ENCODE measurements at regions not wholly inside any gene's neighbourhood (a gene's known extent, or its start where the extent isn't known, plus 50 kb on each side); places are given as distances from the start of the nearest gene placed in this dataset.

DNA sequence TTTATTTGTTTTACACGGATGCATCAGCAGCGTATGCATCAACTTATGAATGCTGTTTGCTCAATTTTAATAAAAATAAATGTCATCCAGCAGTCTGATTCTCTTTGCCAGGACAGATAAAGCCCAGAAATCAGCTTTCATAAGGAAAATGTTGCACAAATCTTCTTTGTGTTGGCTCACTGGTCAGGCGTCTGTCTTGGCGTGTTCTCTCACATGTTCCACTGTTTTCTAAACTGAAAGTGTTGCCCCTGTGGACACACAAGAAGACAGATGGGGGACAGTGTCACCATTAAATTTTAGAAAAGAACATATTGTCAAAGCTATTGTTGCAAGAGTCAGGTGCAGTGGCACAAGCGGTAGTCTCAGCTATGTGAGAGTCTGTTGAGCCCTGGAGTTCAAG lies 316.2 kb downstream of the CENPC start:
- DNase-seq (ENCODE audit: low read depth): no peak

DNA sequence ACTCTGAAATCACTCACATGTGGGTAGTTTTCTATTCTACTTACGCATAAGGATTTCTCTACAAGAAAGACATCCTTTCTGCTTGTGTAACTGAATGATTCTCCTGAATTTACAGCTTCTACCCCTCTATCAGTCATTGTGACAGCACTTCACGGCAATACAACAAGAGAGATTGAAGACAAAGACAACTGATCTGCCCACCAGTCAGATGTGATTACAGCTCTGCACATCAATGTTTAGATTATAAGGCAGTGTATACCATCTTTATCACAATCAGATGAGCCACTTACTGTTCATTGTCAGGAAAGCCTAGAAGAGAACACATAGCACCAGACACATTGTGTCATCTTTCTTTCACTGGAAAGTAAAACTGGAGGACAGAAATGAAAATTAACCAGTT lies 324.4 kb downstream of the CENPC start:
- DNase-seq (ENCODE audit: low read depth): no peak

DNA sequence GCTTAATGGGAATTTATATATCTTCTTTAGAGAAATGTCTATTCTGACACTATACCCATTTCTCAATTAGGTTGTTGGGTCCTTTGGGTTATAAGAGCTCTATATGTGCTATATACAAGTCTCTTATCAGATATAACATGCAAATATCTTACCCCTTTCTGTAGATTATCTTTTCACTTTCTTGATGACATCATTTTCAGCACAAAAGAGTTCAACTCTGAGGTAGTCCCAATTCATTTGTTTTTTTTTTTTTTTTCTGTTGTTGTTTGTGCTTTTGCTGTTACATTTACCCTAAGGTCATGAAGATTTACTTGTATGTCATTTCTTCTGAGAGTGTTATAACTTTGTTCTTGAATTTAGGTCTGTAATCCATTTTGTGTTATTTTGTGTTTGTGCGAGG lies 326.4 kb downstream of the CENPC start:
- no peak for DNase-seq (ENCODE audit: low read depth)

DNA sequence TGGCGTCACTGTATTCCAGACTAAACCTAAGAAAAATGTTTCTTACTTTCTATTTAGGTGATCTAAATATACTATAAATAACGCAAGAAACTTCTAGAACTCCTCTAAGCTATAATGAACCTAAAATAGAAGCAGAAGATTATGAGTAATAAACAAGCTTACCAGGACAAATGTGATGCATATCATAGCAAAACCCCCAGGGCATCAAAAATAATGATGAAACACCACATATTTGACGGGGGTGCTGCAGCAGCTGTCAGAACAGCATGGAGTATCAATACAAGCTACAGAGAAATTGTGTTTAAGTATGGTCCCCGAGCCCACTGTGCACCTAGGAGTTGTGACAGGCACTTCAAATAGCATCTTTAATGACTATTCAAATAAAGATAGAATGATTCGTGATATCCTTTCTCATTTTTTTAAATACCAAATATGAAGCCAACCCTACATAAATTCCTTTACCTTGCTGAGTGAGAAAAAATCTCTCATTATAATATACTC lies 337.3 kb downstream of the CENPC start:
- no peak for DNase-seq (ENCODE audit: low read depth)

DNA sequence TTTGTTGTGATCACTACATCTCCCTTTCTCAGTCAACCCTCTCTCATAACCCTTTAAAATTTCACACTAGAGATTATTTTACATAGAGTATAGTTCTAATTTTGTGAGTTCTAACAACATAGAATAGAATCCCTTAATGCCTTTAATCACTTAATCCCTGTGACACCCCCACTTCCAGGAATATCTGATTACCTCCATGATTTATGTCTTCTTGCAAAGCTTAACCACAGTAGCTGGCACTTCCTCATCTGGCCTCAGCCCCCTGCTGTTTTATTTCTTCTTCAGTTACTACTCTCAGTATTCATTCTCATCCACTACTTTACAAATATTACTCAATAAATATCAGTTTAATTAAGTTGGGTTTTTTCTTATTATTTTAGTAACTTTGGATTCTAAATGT lies 340.9 kb downstream of the CENPC start:
- no peak for DNase-seq (ENCODE audit: low read depth)

DNA sequence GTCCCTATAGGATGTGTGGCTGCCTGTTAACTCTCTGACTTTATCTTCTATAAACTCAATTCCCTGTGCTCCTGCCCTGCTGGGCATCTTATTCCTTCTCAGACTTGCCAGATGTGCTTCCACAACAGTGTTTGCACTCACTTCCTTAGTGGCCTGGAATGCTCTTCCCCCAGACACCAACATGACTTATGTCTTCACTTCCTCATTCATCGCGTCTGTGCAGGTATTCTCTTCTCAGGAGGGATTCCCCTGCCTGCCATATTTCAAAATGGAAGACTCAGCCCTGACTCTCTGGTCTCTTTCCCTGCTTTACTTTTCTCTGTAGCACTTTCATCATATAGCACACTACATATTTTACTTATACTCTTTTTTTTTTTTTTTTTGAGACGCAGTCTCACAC lies 344.0 kb downstream of the CENPC start:
- no peak for DNase-seq (ENCODE audit: low read depth)

DNA sequence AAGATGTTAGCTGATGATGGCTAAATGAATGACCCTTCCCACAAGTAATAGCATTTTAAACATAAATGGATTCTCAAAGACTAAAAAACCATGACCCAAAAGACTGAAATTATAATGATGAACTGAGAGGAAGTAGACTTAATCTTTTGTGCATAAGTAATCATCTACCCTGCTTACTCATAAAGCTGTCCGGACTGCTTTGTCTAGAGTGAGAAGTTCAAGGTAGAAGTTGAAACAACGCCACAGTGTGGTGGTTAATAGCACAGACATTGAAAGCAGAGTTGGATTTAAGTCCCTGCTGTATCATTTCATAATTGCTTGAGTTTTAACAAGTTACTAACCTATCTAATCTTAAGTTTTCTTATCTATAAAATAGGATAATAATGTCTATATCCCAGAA lies 346.6 kb downstream of the CENPC start:
- no peak for DNase-seq (ENCODE audit: low read depth)

DNA sequence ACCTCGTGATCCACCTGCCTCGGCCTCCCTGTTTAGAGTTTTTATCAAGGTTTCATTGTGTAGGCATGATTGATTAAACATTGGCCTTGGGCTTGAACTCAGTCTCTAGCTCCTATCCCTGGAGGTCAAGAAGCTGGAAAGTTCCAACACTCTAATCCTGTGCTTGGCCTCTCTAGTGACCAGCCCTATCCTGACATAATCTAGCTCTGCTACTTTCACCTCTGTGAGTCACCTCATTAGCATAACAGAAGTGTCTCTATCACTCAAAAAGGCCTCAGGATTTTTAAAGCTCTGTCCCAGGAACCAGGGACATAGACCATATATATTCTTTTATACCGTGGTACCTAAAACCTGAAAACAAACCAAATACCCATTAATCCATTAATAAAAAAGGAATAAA lies 377.5 kb downstream of the CENPC start:
- no peak for DNase-seq (ENCODE audit: low read depth)

DNA sequence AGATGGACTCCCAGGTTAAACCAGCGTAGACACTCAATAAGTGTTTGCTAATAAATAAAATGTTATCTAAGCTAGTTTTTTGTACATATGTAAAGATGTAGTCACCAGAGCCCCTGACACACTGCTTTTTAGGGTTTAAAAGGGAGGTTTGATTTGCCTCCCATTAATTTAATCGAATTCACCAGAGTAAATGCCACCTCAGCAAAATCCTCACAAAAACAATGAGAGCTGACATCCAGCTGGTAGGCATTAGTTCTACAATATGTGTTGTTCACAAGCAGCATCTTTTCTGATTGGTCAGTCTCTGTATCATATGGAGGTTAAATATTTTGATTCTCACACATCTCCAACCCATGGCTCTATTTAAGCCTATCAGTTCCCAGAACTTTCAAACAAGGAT lies 382.6 kb downstream of the CENPC start:
- DNase-seq (ENCODE audit: low read depth): no peak

DNA sequence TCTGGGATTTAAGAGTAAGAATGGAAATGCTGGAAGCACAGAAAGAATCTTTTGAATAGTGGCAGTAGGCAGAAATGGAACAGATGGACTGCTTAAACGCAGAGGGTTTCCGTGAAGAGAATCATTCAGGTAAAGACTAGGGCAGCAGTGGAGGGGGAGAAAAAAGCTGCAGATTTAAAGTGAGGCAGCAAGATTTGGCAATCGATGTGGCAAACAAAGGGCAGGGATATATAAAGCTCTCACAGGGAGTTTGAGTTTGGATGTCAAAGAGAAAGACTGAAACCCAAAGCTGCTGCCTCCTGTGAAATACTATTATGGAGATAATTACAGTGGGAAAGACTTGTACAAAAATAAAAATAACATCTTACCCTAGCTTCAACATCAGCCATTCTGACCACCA lies 384.0 kb downstream of the CENPC start:
- DNase-seq (ENCODE audit: low read depth): no peak

DNA sequence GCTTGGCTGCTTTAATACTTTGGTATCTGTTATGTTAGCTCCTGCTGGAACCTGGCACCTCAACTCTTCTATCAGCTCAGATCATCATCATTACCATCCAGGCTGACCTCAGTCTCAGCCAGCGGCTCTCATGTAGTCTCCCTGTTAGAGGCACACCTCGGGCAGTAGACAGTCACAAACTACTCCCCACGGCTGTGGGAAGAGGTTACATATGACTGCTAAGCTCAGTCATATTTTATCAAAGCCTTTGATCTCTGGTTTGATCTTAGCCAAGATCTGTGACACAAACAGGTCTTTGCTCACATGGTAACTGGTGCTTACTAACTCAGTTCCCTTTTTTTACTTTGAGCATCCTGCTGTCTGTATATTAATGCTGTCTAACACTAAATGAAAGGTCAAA lies 384.9 kb downstream of the CENPC start:
- no peak for DNase-seq (ENCODE audit: low read depth)

DNA sequence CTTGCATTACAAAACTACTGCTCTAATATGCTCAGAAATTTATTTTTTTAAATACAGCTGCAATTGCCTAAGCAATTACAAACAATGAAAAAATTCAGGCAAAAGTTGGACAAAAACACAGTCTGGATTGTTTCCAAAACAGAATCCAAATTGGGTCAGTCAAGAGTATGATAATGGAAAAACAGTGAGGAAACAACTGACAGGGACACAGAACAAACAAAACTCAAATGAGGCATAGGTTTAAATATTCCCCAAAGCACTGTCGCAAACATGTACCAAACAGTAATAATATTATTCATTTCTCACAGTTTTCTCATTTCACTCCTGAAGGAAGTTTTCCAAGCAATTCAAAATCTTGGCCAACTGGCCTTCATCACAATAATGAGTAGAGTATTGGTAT lies 386.6 kb downstream of the CENPC start:
- no peak for DNase-seq (ENCODE audit: low read depth)

DNA sequence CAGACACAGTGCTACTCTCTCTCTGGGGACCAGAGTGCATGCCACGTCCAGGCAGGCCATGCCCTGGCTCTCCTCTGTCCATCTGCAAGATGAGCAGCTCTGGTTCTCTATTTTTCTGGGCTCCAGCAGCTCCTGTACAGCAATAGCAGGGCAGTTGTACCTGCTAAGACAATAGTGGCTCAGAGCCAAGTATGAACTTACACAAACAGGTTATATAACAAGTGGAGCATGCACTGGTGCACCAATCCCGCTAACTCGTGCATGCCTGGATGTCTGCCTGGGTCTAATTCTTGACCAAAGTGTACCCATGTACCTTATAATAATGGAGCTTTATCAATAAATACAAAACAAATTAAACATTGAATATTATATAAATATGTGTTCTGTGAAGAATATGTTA lies 392.3 kb downstream of the CENPC start:
- no peak for DNase-seq (ENCODE audit: low read depth)

DNA sequence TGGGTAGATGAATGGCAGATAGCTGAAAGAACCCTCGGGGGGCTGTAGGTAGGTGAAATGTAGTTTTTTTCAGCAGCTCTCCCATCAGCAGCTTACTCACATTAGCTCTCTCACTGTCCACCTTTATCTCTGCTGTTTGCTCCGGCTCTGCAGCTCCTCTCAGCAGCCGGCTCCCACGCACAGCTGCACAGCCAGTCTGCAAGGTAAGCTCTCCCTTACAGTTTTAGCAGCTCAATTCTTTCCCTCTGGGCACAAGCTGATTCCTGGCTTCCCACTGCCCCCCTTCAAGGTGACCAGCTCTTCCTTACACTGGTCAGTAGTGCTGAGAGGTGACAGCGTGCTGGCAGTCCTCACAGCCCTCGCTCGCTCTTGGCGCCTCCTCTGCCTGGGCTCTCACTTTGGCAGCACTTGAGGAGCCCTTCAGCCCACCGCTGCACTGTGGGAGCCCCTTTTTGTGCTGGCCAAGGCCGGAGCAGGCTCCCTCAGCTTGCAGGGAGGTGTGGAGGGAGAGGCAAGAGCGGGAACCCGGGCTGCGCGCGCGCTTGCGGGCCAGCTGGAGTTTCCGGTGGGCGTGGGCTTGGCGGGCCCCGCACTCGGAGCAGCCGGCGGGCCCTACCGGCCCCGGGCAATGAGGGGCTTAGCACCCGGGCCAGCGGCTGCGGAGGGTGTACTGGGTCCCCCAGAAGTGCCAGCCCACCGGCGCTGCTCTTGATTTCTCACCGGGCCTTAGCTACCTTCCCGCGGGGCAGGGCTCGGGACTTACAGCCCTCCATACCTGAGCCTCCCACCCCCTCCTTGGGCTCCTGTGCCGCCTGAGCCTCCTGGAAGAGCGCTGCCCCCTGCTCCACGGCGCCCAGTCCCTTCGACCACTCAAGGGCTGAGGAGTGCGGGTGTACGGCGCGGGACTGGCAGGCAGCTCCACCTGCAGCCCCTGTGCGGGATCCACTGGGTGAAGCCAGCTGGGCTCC lies 393.6 kb downstream of the CENPC start:
- no peak for DNase-seq (ENCODE audit: low read depth)

DNA sequence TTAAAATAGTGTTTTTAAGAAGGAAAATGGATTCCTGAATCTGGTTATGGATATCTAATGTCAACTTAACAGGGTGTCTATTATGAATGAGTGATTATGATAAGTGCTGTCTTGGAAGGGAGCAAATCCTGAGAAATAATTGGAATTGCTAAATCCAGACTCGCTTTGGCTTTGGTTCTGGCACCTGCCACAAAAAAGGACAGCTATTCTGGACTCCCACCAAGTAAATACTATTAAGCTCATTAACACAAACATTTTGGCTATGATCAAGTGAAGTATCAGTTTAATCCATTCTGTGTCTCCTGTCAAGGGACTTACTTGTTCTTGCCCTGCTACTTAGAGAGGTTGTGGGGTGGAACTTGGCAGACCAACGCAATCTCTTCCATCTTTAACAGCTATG lies 403.7 kb downstream of the CENPC start:
- DNase-seq (ENCODE audit: low read depth): no peak

DNA sequence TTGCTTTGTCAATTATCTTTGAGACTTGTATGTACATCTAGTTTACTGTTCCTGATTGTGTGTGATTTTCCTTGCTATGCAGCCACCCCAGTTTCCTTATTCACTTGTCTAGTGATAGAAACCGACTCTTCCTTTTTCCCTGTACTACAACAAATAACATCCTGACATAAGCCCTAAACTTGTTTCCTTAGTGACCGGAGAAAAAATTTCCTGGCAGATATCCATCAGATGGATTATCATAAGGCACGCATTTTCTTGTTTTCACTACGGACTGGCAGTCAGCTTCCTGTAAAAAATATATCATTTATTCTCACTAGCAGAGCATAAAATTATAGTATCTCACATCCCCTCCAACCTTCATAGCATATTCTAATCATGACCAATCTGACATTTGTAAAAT lies 410.7 kb downstream of the CENPC start:
- DNase-seq (ENCODE audit: low read depth): no peak

DNA sequence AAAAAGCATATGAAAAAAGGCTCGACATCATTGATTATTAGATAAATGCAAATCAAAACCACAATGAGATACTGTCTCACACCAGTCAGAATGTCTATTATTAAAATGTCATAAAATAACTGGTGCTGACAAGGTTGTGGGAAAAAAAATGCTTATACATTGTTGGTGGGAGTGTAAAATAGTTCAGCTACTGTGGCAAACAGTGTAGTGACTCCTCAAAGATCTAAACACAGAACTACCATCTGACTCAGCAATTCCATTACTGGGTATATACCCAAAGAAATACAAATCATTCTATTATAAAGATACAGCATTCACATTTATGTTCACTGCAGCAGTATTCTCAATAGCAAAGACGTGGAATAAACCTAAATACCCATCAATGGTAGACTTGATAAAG lies 412.1 kb downstream of the CENPC start:
- DNase-seq (ENCODE audit: low read depth): no peak

DNA sequence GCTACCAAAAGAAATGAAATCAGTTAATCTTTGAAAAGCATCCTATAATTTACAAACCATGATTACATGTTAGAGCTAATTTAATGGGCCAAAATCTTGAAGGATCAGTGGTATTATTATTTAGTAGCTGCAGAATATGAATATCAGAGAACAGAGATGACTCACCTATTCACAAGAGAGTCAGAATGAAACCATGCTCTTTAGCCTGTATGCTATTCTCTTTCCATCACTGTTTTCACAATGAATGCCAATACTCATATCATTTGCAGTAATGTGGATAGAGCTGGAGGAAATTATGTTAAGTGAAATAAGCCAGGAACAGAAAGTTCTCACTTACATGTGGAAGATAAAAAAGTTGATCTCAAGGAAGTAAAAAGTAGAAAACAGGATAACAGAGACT lies 414.1 kb downstream of the CENPC start:
- no peak for DNase-seq (ENCODE audit: low read depth)

DNA sequence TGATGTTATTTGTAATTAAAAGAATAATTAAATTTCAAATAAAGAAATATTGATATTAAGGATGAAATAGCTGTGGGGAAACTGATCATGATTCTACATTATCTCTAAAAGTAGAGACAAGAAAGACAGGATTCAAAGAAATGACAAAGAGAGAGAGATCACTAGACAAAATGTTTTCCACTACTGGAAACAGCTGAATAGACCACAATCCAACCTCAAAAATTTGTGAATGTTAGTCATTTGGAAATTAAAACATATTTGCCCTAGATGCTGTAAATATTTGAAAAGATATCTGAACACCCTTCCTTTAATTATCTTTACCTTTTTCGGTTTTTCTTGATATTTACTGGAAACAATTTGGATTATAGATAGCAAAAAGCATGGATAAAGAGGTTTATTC lies 414.9 kb downstream of the CENPC start:
- no peak for DNase-seq (ENCODE audit: low read depth)

DNA sequence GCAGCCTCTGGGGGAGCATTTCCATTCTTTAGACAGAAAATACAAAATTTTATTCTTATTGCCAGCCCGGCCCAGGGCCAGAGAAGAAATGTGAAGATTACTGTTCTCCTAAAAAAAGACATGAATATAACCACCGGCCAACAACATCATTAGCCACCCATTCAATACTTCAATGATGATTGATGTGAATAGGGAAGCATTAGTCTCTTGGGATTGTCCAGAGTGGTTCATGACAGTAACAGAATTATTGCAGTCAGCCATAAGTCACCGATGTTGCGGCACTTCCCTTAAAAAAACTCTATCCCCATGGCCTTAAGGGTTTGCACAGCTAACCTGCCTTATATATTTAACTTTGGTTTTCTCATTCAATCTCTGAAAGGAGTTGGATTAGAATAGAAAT lies 418.7 kb downstream of the CENPC start:
- DNase-seq (ENCODE audit: low read depth): no peak

DNA sequence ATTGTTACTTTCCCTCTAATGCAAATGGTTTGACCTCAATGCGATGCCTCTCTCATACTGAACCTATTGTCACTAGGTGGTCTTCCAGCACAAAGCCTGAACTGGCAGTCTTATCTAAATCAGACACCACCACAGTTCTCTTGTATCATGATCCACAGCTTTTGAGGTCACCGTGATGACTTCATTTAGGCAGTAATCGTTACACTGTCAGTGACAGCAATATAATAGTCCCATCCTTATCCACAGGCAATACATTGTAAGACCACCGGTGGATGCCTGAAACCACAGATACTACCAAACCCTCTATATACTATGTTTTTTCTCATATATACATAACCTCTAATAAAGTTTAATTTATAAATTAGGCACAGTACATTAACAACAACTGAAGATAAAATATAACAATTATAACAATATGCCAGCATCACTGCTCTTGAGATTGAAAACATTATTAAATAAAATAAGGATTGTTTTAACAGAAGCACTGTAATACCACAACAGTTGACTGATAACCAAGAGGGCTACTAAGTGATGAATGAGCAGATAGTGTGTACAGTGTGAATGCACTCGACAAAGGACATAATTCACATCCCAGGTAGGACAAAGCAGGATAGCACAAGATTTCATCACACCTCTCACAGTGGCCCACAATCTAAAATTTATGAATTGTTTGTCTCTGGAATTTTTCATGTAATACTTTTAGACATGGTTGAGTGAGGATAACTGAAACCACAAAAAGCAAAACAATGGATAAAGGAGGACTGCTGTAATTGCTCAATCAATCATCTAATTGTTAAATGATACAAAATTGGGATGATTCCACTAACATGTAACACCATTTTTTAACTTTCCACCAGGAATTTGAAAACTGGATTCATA lies 419.4 kb downstream of the CENPC start:
- no peak for DNase-seq (ENCODE audit: low read depth)

DNA sequence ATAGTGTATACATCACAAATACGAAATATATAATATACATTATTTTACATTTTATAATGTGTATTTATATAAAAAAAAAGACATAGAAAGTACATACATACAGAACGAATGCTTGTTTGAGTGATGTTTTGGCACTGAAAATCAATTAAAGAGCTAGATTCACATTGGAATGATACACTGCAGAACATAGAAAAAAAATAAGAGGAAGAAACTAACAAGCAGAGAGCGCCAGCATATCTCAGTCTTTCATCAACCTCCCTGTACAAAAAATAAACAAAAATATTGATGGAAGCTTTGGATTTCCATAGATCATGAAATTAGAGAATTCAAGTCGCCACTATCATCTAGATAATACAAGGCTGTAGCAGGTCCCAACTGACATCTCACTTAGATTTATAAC lies 420.6 kb downstream of the CENPC start:
- DNase-seq (ENCODE audit: low read depth): no peak

DNA sequence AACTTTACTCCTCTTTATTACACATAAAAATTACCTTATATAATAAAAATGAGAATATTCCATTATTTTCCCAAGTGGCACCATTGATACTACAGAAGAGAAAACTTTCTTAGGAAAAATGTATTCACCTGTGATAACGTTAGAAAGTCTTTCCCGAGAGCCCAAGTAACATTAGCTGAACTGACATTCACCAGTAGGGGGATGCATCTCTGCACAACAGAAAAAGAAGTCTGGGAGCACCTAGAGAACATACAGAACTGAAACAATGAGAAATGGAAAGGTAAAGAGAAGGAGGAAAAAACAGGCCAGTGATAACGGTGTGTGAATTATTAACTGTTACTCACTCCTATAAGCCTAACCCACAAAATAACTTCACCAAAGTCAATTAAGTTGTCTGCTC lies 423.3 kb downstream of the CENPC start:
- no peak for DNase-seq (ENCODE audit: low read depth)
